Sigmoid colon (tissue), 4 donors: ENCODE measurements at regions not wholly inside any gene's neighbourhood (a gene's known extent, or its start where the extent isn't known, plus 50 kb on each side); places are given as distances from the start of the nearest gene placed in this dataset.
A peak's percentile ranks its signal among the peaks of the same experiment; 100 is the strongest.
"Not testable (repeated sequence)": the region's sequence is repeated elsewhere in the genome, so short reads cannot be mapped to it uniquely, and the experiment has no call there.

Source experiments
- EP300 ChIP-seq, 4 donors: sonication (generic); formaldehyde crosslinking; IDR thresholded peaks; one replicate each; pipeline ENCODE4 v1.6.1; 2017; ENCODE audit warnings: antibody characterized with exemption in 4 of 4
- POLR2AphosphoS5 ChIP-seq, 4 donors: sonication (generic); formaldehyde crosslinking; IDR thresholded peaks; one replicate each; pipeline ENCODE4 v1.6.1; 2017; ENCODE audit warnings: antibody characterized with exemption in 4 of 4
- TF ChIP-seq, protein P1 (sequence below), 4 experiments: fragments of 450-650 bp in 3 of 4; fragments of 200-600 bp in 1 of 4; IDR thresholded peaks; one replicate each; pipeline ENCODE4 v1.5.1; 2016 to 2019; ENCODE audit warnings: antibody characterized with exemption in 4 of 4, mild to moderate bottlenecking in 3 of 4, moderate library complexity in 2 of 4

DNA sequence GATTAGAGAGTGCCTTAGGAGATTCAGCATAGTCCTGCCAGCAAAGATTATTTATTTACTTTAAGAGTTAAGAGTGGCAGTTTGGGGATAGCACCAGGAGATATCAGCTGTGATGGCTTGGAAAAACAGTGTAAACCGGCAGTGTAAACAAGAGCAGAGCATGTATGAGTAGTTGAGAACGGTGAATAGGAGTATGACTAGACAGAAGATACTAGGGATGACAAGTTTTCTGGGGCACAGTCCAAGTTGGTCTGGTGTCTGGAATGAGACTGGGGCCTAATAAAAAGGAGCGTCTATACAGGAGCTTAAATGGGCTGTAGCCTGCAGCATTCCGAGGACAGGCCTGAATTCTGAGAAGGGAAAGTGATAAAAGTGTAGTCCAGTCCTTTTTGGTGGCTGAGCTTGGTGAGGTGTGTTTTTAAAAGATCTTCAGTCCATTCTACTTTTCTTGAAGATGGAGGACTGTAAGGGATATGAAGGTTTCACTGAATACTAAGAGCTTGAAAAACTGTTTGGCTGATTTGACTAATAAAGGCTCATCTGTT, 117.8 kb downstream of the TLR5 start:
- TF ChIP-seq, protein P1, sequence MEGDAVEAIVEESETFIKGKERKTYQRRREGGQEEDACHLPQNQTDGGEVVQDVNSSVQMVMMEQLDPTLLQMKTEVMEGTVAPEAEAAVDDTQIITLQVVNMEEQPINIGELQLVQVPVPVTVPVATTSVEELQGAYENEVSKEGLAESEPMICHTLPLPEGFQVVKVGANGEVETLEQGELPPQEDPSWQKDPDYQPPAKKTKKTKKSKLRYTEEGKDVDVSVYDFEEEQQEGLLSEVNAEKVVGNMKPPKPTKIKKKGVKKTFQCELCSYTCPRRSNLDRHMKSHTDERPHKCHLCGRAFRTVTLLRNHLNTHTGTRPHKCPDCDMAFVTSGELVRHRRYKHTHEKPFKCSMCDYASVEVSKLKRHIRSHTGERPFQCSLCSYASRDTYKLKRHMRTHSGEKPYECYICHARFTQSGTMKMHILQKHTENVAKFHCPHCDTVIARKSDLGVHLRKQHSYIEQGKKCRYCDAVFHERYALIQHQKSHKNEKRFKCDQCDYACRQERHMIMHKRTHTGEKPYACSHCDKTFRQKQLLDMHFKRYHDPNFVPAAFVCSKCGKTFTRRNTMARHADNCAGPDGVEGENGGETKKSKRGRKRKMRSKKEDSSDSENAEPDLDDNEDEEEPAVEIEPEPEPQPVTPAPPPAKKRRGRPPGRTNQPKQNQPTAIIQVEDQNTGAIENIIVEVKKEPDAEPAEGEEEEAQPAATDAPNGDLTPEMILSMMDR (IDR thresholded peaks at IDR 0.05), result not testable (repeated sequence)
- TF ChIP-seq POLR2AphosphoS5 (IDR thresholded peaks at IDR 0.05), result peak in 1 of 4 donors; percentile 22
- TF ChIP-seq EP300 (IDR thresholded peaks at IDR 0.05), result not testable (repeated sequence)
